CD4-positive, alpha-beta T cell treated with Interleukin-17A for 4 hours (primary cell): ENCODE measurements at regions not wholly inside any gene's neighbourhood (a gene's known extent, or its start where the extent isn't known, plus 50 kb on each side); places are given as distances from the start of the nearest gene placed in this dataset.
"Not testable (repeated sequence)": the region's sequence is repeated elsewhere in the genome, so short reads cannot be mapped to it uniquely, and the experiment has no call there.

Experiments used
- DNase-seq: peaks from one replicate; pipeline ENCODE4 v3.0.0-alpha.2; 2020; ENCODE audit warnings: mixed read lengths

DNA sequence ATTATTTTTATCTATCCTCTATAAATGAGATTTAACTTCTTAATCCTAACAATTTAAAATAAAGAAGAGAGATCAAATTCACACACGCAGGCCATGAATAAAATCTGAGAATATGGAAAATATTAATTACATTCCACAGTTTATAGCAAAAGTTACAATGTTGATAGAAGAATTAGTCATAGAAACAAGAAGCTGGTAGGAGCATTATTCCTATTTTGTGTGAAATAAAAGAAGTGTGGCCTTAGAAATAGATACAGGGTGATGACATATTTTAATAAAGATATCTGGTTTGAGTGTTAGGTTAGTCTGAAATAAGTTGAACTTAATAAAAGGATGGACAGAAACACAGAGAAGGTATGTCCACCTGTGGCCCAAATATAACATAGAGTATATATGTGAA is 790.4 kb upstream of the NUDT12 start:
- no peak for DNase-seq

DNA sequence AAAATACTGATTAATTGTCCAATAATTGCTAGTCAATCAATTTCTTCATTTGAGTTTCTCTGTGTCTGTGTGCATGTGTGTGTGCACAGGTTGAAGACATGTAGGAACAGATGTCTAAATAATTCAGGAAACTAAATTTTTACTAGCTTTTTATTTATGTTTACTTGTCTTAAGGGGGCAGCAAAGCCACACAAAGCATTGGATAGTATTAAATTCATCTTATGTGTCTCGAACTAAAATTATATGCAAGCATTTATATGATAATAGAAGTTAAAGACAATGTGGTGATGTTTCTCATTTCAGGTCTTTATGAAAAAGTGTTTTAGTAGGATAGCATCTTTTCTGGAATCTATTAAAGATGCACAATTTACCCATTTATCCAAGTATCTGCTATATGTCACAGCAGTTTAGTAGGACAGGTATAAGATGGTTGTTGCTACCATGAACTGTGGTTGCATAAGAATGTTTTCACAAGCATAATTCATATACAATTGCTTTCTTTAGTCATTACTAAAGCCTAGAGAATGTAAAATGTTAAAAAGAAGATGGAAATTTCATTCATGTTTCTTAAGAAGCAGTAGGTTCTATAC is 784.6 kb upstream of the NUDT12 start:
- no peak for DNase-seq

GRCh38 chr5:104345222-104346016 is 782.8 kb upstream of the NUDT12 start:
- DNase-seq: no peak

DNA sequence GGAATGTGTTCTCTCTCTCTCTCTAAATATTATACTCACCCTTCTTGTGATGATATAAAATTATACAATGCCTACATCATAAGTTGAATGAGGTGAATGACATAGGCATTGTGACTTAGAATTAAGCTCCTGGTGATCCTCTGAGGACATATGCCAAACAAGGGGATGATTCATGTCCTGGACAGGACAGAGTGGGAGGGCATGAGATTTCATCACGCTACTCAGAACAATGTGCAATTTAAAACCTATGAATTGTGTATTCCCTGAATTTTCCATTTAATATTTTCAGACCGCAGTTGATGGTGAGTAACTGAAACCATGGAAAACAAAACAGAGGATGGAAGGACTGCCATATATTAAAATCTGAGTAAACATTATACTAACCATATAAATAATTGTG is 782.2 kb upstream of the NUDT12 start:
- DNase-seq: no peak

DNA sequence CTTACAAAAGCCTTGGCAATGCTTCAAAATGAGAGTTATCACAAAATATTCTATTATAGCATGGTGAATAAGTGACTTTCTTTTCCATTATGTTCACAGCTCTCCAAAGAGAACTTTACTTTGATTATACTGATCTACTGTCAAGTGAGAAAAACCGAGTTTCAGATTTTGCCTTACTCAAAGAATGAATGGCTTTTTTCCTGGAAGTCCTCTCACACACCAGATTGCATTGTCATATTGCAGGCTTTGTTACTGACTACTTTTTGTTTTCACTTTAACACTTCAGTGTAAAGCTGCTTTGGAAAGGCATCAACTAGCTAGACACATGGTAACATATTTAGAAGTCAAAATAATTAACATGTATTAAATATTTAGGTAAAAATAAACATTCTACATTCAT is 765.2 kb upstream of the NUDT12 start:
- no peak for DNase-seq

- DNase-seq: no peak
Observed at GRCh38 chr5:104326966-104327365, 764.4 kb upstream of the NUDT12 start.

DNA sequence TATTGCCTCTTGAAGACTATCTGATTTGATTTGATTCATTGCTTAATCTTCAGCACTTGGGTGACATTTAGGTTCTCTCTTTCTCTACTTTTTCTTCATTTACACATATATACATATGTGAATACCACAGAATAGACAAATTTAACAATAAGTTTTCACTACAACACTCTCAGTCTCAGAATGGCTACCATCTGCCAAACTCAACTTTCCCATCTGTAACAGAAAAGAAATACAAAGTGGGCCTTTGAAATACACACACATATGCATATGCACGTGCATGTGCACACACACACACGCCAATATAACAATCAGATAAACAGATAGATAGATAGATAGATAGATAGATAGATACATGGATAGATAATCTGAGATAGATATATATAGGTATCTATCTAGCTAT is 762.8 kb upstream of the NUDT12 start:
- no peak for DNase-seq

GRCh38 chr5:104316676-104317075 is 754.1 kb upstream of the NUDT12 start:
- DNase-seq: not testable (repeated sequence)

DNA sequence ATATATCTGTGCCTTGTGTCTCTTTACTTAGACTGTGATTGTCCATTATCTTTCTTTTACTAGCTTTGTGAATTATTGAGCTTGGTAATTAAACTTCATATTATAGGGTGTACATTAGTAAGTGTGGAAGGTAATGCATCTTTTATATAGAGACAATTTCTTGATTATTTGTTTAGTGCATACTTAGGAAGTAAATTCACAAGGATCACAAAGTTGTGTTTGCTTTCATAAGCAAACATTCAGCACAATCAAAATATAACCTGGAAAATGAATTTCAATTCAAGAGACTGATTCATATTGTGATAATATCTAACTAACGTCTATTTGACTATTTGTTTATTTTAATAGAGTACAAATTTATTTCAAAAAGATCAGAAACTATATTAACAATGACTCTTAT is 749.9 kb upstream of the NUDT12 start:
- DNase-seq: no peak

GRCh38 chr5:104305602-104306001 is 743.0 kb upstream of the NUDT12 start:
- DNase-seq: no peak

DNA sequence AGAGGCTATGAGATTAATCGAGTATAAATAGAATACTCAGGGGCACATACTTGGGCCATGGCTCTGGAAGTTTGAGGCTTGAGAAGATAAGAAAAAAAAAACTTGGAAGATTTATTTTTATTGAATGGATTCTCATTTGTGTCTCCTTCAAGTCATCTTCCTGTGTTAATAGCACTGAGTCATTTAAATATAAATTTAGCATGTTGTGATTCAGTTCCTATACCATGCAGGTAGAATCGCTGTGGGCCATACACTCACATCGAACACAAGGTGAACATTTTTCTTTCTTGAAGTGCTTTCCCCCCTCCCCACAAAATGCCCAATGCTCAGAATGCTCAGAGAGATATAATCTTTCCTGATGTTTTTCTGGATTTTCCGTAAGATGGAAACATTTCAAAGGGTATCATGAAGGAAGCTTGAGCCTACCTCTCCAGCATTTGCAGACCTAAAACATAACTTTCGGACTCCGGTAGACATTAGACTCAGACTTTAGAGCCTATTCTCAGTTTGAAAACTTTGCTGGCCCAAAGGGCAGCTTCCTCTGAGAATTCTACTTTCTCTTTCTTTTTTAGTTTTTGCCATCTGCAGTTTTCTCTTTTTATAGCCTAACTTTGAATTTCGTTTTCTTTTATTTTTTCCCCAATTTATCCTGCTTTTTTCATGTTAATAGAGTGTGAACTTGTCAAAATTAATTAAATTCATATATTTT is 737.6 kb upstream of the NUDT12 start:
- no peak for DNase-seq

DNA sequence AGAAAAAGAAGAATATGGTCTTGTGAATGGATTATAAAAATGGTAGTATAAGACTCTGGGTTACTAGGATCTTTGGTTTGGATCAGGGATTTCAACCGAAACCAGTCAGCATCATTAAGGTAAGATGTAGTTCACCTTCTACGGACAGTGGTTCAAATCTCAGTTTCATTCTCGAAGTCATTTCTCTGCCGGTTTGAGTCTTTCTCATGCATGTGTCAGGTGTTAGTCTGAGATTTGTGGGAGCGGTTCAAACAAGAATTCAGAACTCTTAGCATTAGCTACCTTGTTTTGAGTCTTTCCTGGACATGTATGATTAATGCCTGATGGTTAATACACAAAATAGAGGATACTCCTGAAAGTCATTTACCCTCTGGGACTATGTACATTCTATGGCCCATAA is 735.9 kb upstream of the NUDT12 start:
- DNase-seq: no peak

DNA sequence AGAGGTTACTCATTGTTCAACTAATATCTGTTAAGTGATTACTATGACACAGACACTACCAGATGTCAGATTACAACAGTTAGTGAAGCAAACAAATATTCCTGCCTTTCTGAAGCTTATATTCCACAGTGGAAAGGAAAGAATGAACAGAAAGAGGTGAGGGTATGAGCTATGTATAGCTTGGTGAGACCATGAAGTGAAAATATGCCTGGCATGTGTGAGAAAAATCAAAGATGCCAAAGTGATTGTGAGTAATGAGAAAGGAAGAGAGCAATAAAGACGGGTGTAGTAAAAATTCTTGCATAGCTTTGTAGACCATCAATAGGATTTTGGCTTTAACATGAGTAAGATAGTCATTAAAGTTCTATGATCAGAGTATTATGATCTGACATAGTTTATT is 734.5 kb upstream of the NUDT12 start:
- no peak for DNase-seq

DNA sequence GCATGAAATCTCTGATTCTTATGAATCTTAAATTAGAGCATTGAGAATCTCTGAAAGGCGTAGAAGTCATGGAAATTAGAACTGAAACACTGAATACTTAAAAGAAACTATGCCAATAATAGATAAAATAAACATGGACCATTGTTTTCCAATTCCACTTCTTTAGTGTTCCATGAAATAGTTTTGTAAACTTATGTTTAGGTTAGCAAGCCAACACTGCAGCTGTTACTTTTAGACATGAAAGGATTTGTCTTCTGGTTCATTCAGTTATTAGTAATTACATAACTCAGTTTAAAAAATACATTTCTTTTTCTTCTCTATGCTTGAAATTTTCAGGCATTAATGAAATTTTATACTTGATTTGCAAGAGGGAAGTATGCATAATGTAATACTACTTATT is 733.4 kb upstream of the NUDT12 start:
- DNase-seq: no peak

GRCh38 chr5:104283136-104283535 is 720.5 kb upstream of the NUDT12 start:
- DNase-seq: no peak

DNA sequence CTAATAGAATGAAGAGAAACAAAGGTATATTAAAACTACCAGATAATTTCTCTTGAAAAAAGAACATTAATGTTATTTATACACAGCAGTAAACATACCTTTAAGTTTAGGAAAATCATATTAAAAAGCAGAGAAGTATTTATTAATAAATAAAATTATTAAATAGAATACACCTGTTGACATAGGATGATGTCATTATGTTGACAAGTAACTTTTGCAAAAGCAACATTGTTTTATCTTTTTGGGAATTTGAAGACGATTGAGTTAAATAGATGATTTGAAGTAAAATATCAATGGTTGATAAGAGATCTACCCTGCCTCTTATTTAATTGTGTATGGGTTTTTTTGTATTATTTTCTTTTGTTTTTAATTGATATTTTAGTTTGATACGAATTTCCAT is 711.1 kb upstream of the NUDT12 start:
- DNase-seq: no peak

GRCh38 chr5:104267320-104268015 is 704.9 kb upstream of the NUDT12 start:
- no peak for DNase-seq

GRCh38 chr5:104266161-104266560 is 703.6 kb upstream of the NUDT12 start:
- no peak for DNase-seq

DNA sequence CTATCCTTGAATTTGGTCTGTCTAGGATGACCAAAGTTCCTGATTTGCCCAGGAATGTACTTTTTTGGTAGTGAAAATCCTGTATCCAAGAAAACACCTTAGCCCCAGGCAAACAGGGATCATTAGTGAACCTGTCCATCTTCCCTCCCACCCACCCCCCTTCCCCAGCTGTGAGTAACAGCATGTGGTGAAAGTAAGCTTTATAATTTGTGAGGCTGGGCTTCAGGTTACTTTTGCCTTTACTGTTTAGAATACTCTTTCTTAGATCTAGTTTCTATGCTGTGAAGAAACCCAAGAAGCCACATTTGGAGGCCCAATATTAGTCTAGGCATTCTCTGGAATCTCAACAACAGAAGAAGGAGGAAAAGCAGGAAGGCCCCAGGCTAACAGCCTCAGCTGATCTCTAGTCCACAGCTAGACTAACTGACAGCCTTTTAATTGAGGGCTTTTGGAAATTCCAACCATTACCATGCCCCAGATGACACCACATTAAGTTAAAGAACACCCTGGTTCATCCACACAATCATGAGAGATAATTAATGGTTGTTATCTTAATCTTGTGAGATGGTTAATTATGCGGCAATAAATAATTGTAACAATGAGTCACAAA is 703.0 kb upstream of the NUDT12 start:
- DNase-seq: no peak

DNA sequence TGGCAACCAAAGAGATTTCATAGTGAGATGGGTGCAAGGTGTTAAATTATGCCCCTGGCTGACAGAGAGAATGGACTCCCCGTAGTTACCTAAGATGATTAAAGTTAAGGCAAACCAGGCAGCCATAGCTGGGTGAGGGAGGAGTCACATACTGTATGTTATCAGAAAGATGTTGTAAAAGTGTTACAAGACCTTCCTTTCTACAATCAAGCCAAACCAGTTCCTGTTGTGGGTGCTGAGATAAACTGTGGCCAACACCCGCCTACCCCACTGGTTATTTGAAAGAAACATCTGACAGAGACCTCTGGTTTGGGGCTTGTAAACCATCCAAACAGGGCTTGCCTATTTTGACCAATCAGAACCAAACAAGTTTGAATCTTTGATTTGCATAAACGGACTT is 684.7 kb upstream of the NUDT12 start:
- DNase-seq: no peak

- no peak for DNase-seq
Observed at GRCh38 chr5:104241046-104241445, 678.5 kb upstream of the NUDT12 start.

DNA sequence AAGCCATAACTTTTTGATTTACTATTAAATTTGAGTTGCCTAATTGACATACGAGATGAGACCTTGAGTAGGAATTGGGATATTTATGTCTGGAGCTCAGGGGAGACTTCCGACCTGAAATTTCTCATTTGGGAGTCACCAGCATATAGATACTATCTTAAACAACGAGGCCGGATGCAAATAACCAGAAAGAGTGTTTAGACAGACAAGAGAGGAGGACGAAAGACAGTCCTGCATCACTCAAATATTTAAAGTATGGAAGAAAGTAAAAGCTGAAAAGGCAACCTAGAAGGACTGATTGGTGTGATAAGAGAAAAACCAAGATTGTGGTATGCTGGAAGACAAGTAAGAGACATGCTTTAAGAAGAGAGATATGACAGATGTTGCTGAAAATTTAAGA is 675.0 kb upstream of the NUDT12 start:
- no peak for DNase-seq
